Gastroesophageal sphincter (tissue), 3 donors: ENCODE measurements at regions not wholly inside any gene's neighbourhood (a gene's known extent, or its start where the extent isn't known, plus 50 kb on each side); places are given as distances from the start of the nearest gene placed in this dataset.

Source experiments
- EP300 ChIP-seq: sonication (generic); formaldehyde crosslinking; IDR thresholded peaks from one replicate; pipeline ENCODE4 v1.6.1; 2017; ENCODE audit warnings: antibody characterized with exemption, mild to moderate bottlenecking
- POLR2A ChIP-seq, 2 donors: fragments of 450-650 bp; IDR thresholded peaks; one replicate each; pipeline ENCODE4 v1.6.1; 2017; ENCODE audit warnings: antibody characterized with exemption in 2 of 2, mild to moderate bottlenecking in 2 of 2, moderate library complexity in 1 of 2
- TF ChIP-seq, protein P1 (sequence below), 4 experiments: fragments of 200-600 bp in 2 of 4; fragments of 450-650 bp in 2 of 4; sonication (generic) in 1 of 4; IDR thresholded peaks; one replicate each; pipeline ENCODE4 v1.5.1; 2017 to 2019; ENCODE audit warnings: antibody characterized with exemption in 4 of 4, mild to moderate bottlenecking in 2 of 4, moderate library complexity in 2 of 4

DNA sequence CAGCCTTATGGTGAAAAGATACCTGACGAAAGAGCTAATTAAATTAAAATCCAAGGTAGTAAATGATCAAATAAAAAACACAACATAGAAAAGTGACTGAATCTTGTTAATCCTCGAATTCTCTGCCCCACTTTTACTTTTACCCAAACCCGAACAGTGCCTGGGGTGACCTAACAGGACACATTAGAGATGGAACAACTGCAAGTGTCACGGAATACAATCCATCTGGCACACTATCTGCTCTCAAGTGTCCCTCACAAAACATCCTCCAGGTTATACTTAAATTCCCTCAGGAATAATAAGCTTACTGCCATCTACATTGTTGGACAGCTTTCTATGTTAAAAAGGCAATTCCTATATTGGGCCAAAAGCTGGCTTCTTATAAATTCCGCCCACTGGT is 236.3 kb upstream of the SLC14A2 start:
- no peak for TF ChIP-seq POLR2A (IDR thresholded peaks at IDR 0.05)
- TF ChIP-seq, protein P1, sequence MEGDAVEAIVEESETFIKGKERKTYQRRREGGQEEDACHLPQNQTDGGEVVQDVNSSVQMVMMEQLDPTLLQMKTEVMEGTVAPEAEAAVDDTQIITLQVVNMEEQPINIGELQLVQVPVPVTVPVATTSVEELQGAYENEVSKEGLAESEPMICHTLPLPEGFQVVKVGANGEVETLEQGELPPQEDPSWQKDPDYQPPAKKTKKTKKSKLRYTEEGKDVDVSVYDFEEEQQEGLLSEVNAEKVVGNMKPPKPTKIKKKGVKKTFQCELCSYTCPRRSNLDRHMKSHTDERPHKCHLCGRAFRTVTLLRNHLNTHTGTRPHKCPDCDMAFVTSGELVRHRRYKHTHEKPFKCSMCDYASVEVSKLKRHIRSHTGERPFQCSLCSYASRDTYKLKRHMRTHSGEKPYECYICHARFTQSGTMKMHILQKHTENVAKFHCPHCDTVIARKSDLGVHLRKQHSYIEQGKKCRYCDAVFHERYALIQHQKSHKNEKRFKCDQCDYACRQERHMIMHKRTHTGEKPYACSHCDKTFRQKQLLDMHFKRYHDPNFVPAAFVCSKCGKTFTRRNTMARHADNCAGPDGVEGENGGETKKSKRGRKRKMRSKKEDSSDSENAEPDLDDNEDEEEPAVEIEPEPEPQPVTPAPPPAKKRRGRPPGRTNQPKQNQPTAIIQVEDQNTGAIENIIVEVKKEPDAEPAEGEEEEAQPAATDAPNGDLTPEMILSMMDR (IDR thresholded peaks at IDR 0.05) = no peak
- no peak for TF ChIP-seq EP300
